Suprapubic skin (tissue), 4 donors: ENCODE measurements at regions not wholly inside any gene's neighbourhood (a gene's known extent, or its start where the extent isn't known, plus 50 kb on each side); places are given as distances from the start of the nearest gene placed in this dataset.

Experiments used
- DNase-seq, 2 donors: peaks; one replicate each; pipeline ENCODE4 v3.0.0-alpha.2; 2019; ENCODE audit warnings: low spot score in 2 of 2
- H3K27ac ChIP-seq: fragments of 200-600 bp; sonication (generic); one replicate; pipeline ENCODE4 v1.5.1; 2019
- H3K27me3 ChIP-seq: fragments of 200-600 bp; sonication (generic); one replicate; pipeline ENCODE4 v1.5.1; 2019
- H3K36me3 ChIP-seq: fragments of 200-600 bp; sonication (generic); one replicate; pipeline ENCODE4 v1.5.1; 2019
- H3K4me1 ChIP-seq: fragments of 200-600 bp; sonication (generic); one replicate; pipeline ENCODE4 v1.5.1; 2019
- H3K4me3 ChIP-seq: fragments of 200-600 bp; sonication (generic); one replicate; pipeline ENCODE4 v1.5.1; 2019; ENCODE audit warnings: mild to moderate bottlenecking
- H3K9me3 ChIP-seq: fragments of 200-600 bp; sonication (generic); one replicate; pipeline ENCODE4 v1.5.1; 2019
- EP300 ChIP-seq: sonication (generic); formaldehyde crosslinking; IDR thresholded peaks from one replicate; pipeline ENCODE4 v1.6.1; 2017; ENCODE audit warnings: antibody characterized with exemption
- POLR2A ChIP-seq, 2 donors: fragments of 450-650 bp; IDR thresholded peaks; one replicate each; pipeline ENCODE4 v1.6.1; 2017; ENCODE audit warnings: antibody characterized with exemption in 2 of 2, mild to moderate bottlenecking in 2 of 2, moderate library complexity in 2 of 2
- POLR2AphosphoS5 ChIP-seq, 3 donors: sonication (generic); formaldehyde crosslinking; IDR thresholded peaks; one replicate each; pipeline ENCODE4 v1.6.1; 2017; ENCODE audit warnings: antibody characterized with exemption in 3 of 3
- WGBS: methylation state at CpG from one replicate; pipeline ENCODE4 v1.1.5; 2018; 5-methylcytosine and 5-hydroxymethylcytosine counted together
- TF ChIP-seq, protein P1 (sequence below), 2 donors: fragments of 200-600 bp in 1 of 2; fragments of 450-650 bp in 1 of 2; sonication (generic) in 1 of 2; IDR thresholded peaks; one replicate each; pipeline ENCODE4 v1.5.1; 2016 to 2019; ENCODE audit warnings: antibody characterized with exemption in 2 of 2, mild to moderate bottlenecking in 1 of 2, moderate library complexity in 1 of 2

DNA sequence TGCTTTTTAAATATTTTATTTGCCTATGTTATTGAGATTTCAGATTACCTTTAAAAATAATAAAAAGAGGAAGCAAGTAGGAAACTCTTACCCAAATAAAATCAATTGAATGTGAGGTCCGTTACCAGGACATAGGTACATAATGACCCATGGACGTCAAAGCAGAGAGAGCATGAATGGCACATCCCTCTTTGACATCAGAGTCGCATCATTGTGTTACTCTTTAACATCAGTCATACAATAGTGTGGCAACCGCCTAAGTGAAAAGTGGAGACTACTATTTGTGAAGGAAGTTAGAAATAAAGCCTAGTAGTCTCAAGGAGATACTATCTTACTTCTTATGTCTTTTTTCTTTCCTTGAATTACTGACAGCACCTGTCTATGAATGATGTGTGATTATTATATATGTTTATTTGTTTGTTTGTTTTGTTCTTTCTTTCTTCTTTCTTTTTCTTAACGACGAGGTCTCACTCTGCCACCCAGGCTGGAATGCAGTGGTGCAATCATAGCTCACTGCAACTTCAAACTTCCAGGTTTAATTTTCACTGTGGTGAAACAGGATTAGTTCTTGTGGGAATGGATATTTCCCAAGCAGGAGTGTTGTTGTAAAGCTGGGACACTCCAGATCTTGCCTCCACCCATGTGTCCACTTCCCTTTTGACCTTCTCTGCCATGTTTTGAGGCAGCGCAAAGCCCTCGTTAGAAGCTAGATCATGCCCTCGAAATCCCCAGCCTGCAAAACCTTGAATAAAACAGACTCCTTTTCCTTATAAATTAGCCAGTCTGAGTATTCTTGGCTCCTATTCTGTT lies 407.2 kb upstream of the NETO1 start:
- no peak for TF ChIP-seq EP300
- TF ChIP-seq POLR2A (IDR thresholded peaks at IDR 0.05), result no peak
- TF ChIP-seq, protein P1, sequence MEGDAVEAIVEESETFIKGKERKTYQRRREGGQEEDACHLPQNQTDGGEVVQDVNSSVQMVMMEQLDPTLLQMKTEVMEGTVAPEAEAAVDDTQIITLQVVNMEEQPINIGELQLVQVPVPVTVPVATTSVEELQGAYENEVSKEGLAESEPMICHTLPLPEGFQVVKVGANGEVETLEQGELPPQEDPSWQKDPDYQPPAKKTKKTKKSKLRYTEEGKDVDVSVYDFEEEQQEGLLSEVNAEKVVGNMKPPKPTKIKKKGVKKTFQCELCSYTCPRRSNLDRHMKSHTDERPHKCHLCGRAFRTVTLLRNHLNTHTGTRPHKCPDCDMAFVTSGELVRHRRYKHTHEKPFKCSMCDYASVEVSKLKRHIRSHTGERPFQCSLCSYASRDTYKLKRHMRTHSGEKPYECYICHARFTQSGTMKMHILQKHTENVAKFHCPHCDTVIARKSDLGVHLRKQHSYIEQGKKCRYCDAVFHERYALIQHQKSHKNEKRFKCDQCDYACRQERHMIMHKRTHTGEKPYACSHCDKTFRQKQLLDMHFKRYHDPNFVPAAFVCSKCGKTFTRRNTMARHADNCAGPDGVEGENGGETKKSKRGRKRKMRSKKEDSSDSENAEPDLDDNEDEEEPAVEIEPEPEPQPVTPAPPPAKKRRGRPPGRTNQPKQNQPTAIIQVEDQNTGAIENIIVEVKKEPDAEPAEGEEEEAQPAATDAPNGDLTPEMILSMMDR (IDR thresholded peaks at IDR 0.05), result no peak
- TF ChIP-seq POLR2AphosphoS5 (IDR thresholded peaks at IDR 0.05), result no peak

DNA sequence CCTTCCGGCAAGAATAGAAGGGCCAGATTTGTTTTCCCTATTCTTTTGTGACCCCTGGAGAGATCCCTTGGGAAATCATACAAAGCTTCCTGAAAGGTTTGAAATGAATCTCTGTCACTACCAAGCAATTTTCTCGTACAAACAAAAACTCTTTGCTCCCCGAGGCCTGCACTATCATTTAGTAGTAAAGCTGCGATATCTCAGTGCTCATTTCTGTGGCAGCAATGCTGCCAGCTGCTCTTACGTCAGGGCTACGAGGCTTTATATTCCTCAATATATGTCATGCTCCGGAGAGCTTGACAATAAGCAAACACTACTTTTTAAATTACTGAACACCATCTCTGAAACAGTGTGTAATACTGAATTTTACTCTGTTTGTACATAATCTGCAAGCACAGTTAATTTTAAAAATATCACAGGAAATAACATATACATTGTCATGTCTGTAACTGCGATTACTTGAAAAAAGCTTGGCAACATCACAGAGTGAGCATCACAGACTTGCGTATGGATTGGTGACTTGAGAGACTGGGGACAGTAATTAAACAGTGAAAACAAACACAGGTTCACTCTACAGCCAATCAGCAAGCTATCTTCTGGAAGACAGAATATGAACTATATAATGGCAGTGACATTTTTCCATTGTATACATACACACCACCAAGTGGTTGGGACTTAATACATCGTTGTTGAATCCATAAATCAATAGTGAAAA lies 403.3 kb upstream of the NETO1 start:
- Histone ChIP-seq H3K4me1 (no peaks in the 10 kb centered on the region), H3K27ac (no peak overlapping the region), H3K27me3 (no peaks in the 10 kb centered on the region), H3K4me3 (no peak overlapping the region), H3K36me3 (no peaks in the 10 kb centered on the region), H3K9me3 (no peaks in the 10 kb centered on the region)
- 81% methylated on average over 10 of the region's 10 CpGs for WGBS
- no peak for DNase-seq
- TF ChIP-seq EP300 (no peak), POLR2A (IDR thresholded peaks at IDR 0.05) (no peak), POLR2AphosphoS5 (IDR thresholded peaks at IDR 0.05) (no peak)
- TF ChIP-seq, protein P1 (IDR thresholded peaks at IDR 0.05), result no peak

More for the DNA sequence above, 407.2 kb upstream of the NETO1 start:
- Histone ChIP-seq H3K9me3 (no peaks in the 10 kb centered on the region), H3K36me3 (no peaks in the 10 kb centered on the region), H3K27ac (no peak overlapping the region), H3K4me3 (no peak overlapping the region), H3K27me3 (no peaks in the 10 kb centered on the region), H3K4me1 (no peaks in the 10 kb centered on the region)
- 82% methylated on average over 9 of the region's 9 CpGs for WGBS
- DNase-seq, result no peak

DNA sequence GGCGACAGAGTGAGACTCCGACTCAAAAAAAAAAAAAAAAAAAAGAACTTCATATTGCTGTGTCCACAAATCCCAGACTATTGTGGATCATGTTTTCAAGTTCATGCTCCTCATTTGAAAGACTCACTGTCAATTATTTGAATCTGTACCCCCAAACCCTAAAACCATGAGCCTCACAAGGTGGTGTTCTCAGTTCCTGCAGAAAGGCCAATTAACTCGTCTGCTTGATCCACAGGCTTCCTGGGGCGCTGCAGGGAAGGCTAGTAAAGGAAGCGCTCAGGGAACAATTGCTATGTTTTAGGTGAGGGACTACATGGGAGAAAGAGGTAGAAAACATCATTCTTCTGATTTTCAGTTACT lies 396.8 kb upstream of the NETO1 start:
- H3K36me3 ChIP-seq, result no peaks in the 10 kb centered on the region
- H3K4me3 ChIP-seq, result no peak overlapping the region
- TF ChIP-seq EP300 (no peak), POLR2A (IDR thresholded peaks at IDR 0.05) (no peak)
- TF ChIP-seq, protein P1 (IDR thresholded peaks at IDR 0.05), result no peak
- WGBS, result 81% methylated on average over 4 of the region's 5 CpGs
- H3K27ac ChIP-seq, result no peak overlapping the region
- DNase-seq, result no peak
- no peaks in the 10 kb centered on the region for H3K4me1 ChIP-seq
- no peaks in the 10 kb centered on the region for H3K27me3 ChIP-seq
- no peaks in the 10 kb centered on the region for H3K9me3 ChIP-seq

DNA sequence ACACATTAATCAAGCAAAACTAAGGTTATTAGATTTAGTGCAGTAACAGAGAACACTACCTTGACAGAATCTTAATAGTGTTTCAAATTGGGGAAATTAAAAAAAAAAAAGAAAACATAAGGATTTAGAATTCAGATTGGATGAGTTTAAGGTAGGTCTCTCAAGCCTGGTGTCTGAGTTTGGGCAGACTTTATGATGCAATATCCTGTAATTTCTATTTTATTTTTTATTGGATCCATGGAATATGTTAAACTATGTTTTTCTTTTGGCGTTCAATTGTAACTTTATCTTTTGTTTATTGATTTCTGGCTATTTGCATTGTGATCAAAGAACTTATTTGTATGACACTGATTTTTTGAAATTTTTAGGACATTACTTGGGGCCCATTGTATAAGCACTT lies 394.1 kb upstream of the NETO1 start:
- no peaks in the 10 kb centered on the region for H3K4me1 ChIP-seq
- TF ChIP-seq, protein P1 (IDR thresholded peaks at IDR 0.05), result no peak
- no peak for TF ChIP-seq EP300
- TF ChIP-seq POLR2A (IDR thresholded peaks at IDR 0.05), result no peak
- TF ChIP-seq POLR2AphosphoS5 (IDR thresholded peaks at IDR 0.05), result no peak
- H3K9me3 ChIP-seq, result no peaks in the 10 kb centered on the region
- H3K27ac ChIP-seq, result no peak overlapping the region
- H3K4me3 ChIP-seq, result no peak overlapping the region
- H3K36me3 ChIP-seq, result no peaks in the 10 kb centered on the region
- H3K27me3 ChIP-seq, result no peaks in the 10 kb centered on the region
- no peak for DNase-seq
- 97% methylated on average over 1 of the region's 1 CpG for WGBS

DNA sequence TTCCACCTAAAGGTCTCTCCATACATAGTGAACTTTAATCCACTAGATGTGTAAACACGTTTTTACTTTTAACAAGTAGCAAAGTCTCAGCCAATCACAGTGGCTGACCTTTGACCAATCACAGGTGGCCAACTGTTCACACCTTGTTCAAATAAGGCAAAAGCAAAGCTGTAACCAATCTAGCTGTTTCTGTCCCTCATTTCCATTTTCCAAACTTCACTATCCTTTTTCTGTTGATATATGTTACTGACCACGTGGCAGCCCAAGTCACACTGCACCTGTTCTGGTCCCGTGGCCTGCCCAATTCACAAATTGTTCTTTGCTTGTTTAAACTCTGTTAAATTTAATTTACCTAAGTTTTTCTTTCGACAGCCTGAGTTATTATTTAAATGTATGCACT lies 393.5 kb upstream of the NETO1 start:
- no peak for TF ChIP-seq POLR2A (IDR thresholded peaks at IDR 0.05)
- no peak for DNase-seq
- Histone ChIP-seq H3K36me3 (no peaks in the 10 kb centered on the region), H3K27ac (no peak overlapping the region), H3K4me1 (no peaks in the 10 kb centered on the region), H3K4me3 (no peak overlapping the region), H3K27me3 (no peaks in the 10 kb centered on the region), H3K9me3 (no peaks in the 10 kb centered on the region)
- WGBS, result 82% methylated on average over 4 of the region's 4 CpGs
